Activated CD4-positive, alpha-beta T cell treated with anti-CD3 and anti-CD28 coated beads, Interleukin-2, amount 50 U/mL, for 4 hours (primary cell): ENCODE measurements at regions not wholly inside any gene's neighbourhood (a gene's known extent, or its start where the extent isn't known, plus 50 kb on each side); places are given as distances from the start of the nearest gene placed in this dataset.

Experiments
- DNase-seq, 2 experiments: peaks; one replicate each; pipeline ENCODE4 v3.0.0-alpha.2; 2020

- no peak for DNase-seq
Observed at GRCh38 chr4:152089584-152089983, 328.8 kb upstream of the GATB start.

DNA sequence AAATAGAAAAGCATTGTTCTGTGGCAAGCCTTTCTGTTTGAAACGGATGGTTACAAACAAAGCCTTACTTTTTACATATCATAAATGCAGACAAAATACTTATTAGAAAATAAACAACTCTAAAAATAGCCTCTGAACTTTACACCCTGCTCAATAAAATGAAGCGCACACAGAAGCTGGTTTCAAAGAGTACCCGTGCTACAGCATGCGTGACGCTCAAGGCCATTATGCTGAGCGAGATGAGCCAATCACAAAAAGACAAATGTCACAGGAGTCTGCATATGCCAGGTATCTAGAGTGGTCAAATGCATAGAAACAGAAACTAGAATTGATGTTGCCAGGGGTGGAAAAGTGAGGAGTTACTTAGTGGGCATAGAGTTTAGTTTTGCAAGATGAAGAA lies 326.5 kb upstream of the GATB start:
- no peak for DNase-seq

DNA sequence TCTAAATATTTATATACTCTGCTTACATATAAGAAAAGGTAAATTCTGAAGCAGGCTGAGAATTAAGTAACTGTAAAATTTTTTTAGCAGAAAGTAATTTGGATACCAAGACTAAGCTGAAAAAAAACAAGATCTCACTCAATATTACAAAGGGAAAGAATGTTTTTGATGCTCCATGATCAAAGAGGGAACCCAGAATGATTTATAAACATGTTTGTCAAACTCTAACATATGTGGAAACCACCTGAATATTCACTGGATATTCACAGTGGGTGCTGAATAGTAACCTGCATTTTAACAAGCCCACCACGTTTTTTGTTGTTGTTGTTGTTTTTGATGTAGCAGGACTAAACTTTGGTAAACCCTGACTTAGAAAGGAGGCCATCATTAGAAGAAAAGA lies 324.9 kb upstream of the GATB start:
- no peak for DNase-seq

DNA sequence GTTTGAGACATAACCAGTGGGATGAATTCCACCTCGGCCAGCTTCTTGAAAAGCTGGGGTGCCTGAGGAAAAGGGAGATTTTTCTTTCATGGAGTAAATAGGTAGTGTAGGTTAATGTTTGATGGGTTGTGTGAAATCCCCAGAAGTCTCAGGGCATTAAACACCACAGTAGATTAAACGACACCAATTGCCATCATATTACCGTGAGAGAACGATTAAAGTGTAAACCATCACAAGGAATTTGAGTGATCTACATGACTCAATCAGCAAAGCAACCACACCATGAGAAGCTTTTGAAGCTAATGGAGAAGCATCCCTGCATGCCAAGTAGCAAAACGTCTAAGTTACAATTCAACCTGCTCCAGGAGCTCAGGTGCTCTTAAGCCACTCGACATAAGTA lies 322.5 kb upstream of the GATB start:
- DNase-seq: no peak

DNA sequence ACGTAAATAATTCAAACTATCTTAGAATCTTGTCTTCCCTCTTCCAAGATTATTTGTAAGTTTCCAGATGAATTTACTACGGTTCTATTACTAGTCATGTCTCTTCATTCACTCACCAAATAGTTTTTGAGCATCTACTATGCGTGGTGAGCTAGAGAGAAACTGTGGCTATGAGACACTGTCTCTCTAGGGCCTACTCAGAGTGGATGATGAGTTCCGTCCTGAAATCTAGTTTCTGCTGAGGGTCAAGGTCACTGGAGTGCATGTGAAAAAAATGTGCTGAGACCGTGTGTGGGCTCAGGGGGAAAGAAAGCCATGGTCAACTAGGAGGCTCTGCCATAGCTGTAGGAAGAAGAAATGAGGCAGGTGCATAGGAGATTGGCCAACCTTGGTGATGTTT lies 320.2 kb upstream of the GATB start:
- no peak for DNase-seq

DNA sequence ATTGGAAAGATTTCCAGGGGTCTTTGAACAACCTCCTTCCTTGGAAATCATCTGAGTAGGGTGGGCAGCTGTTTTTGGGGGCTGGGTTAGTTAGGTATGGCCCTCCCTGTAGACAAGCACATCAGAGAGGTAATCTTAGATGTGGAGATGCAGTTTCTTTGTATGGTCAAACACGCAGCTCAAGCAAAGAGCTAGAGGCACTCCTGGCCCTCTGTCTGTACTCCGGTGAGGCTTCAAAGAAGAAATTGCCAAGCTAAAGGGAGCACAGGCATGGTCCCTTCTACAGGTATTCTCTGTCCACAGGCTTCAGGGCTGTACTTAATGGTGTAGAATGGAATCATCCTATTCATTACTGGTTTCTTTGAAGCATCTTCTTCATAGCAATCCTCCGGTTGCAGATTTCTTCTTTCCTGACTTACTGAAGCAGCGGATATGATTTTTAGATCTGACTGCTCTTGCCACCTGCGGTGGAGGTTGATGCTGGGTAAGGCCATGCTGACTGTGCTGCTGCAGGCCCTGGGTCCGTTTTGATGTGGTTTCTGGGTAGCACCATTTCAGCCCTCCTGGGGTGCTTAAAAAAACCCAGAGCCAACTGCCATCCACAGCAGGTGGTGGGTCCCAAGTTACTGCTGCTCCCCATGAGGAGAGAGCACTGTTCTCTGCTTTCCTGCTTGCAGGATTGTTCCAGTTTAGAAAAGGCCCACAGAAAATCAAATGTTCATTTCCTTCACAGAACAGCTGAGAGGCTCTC lies 318.9 kb upstream of the GATB start:
- no peak for DNase-seq

GRCh38 chr4:152079079-152079478 lies 318.3 kb upstream of the GATB start:
- DNase-seq: no peak

DNA sequence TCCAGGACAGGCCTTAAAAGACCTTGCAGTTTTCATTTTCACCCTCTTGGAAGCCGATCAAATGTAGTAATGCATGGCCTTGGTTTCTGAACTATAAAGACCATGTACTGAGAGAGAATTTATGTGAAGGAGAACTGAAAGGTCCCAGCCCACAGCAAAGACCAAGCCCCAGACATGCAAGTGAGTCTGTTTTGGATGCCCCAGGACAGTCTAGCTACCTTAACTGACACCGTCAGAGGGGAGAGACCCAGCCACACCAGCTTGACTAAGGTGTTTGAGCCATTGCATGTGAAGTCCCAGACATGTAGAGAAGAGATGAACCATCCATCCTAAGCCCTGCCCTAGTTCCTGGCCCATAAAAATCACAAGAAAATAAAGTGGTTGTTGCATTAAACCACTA lies 316.8 kb upstream of the GATB start:
- DNase-seq: no peak

DNA sequence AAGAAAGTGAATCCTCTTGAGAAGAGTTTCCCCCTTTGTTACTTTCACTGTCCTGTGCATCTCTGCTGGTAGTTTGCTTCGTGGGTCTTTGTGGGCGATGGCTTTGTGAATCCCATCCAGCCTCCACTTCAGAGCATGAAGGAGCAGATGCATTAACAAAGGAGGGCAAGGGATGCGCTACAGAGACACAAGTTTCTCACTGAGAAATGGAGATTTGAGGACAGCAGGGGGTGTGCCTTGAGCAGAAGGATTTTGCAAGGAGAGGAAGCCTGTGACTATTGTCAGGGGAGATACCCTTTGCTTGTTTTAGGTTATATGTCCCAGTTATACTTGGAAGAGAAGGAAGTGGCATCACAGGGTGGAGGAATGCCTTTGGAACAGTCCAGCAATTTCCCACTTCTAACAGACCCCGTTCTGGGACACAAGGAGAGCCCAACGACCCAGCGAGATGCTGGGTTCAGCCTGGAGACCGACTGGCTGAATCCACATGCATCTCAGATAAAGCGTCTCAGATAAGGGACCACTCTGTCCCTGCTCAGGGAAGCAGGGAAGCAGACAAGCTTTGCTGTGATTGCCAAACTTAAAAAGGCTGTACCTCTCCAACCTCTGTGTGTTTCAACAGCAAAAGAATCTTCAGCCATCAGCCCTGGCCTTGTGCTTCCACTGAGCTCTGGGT lies 314.6 kb upstream of the GATB start:
- DNase-seq: no peak

GRCh38 chr4:152074573-152074972 lies 313.8 kb upstream of the GATB start:
- no peak for DNase-seq

- DNase-seq: no peak
Observed at GRCh38 chr4:152074088-152074437, 313.3 kb upstream of the GATB start.

DNA sequence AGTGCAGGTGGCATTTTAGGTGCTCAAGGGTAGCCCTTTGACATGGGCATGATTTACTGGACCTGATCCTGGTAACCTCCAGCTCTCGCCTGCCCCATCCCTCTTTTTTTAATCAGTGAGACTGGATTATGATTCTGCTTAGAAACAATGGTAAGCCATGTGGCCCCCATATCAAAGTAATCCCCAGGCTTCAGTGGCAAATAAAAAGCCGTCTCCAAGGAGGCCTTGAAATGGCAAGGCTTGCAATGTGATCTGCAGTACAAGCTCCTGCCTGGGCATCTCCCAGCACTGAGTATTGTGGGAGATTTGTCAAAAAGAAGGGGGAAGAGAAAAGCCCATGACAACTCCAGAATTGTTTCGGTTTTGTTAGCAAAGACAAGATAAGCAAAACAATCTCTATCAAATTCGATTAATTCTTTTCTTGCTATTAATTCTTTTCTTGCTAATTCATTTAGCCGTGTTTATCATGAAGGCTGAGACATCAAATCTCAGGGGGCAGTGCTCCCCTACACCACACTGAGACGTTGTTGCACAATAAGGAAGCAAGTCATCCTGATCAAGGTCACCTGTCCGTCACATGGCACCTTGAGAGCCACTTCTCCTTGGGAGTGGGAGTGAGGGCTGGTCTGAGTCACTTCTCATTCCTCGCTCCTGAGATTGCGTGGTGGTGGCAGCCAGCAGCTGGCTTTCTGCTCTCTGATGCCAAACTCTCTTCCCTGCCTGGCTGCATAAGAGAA lies 312.7 kb upstream of the GATB start:
- DNase-seq: no peak

- no peak for DNase-seq
Observed at GRCh38 chr4:152072906-152073305, 312.1 kb upstream of the GATB start.

GRCh38 chr4:152072001-152072485 lies 311.2 kb upstream of the GATB start:
- DNase-seq: no peak

DNA sequence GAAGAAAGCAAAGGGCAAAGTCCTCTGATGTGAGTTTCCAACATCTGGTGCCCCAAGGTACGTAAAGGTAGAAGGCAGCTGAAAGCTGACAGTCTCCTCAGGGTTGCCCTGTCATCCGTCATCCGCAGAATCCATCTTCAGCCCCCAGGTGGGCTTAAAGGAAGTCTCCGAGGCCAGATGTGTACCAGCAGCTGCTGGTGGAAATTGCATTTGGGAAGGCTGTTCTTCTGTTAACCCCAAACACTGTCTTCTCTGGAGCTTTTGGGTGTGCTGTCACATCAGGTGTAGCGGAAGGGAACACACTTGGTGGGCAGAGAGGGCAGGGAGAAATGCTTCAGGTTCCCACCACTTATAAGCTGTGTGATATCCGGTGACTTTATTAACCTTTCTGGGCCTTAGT lies 310.0 kb upstream of the GATB start:
- no peak for DNase-seq

DNA sequence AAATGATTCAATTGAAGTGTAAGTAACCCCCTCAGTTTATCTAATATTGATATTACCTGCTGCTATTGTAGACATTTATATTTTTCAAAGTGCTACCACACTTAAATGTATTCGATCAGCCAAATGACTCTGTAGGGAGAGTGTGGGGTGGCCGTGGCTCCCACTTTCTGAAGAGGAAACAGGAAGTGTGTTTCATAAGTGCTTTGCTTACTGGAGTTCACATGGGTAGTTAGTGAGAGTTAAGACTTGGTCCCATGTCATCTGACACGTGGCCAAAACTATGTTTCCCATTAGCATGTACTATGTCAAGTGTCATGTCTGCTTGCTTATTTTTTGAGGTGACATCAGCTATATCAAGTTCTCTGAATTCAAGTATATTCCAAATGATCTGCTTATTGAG lies 308.1 kb upstream of the GATB start:
- DNase-seq: no peak

DNA sequence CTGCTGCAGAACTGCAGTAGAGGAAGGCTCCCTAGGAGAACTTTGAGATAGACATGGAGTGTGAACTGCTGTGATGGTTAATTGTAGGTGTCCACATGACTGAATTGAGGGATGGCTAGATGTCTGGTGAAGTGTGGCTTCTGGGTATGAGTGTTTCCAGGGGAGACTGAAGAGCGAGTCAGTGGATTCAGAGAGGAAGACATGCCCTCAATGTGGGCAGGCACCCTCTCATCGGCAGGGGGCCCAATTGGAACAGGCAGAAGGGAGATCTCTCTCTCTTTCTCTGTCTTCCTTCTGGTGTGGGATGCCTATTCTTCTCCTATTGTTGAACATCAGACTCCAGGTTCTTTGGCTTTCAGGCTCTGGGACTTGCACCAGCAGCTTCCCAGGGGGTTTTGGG lies 304.7 kb upstream of the GATB start:
- peak in 1 of 2 experiments; percentile 11 for DNase-seq

GRCh38 chr4:152064753-152065152 lies 303.9 kb upstream of the GATB start:
- DNase-seq: no peak

DNA sequence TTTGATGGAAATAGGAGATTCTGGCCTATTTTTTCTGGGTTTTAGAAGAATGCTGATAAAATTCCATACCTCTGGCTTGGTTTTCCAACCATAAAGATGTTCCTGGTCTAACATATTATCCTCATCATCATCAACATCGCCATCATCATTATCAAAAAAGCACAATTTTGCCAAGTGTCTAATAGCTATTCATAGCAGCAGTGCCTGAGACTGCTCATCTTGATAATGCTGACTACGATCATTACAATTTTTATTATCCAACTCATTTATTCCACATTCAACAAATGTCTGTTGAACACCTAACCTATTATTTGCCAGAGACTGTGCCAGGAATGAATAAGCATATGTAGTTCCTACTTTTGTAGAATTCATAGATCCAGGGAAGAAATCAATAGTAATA lies 303.5 kb upstream of the GATB start:
- DNase-seq: no peak

- DNase-seq: peak; percentile 4 to 12
Observed at GRCh38 chr4:152063621-152064240, 302.9 kb upstream of the GATB start.

DNA sequence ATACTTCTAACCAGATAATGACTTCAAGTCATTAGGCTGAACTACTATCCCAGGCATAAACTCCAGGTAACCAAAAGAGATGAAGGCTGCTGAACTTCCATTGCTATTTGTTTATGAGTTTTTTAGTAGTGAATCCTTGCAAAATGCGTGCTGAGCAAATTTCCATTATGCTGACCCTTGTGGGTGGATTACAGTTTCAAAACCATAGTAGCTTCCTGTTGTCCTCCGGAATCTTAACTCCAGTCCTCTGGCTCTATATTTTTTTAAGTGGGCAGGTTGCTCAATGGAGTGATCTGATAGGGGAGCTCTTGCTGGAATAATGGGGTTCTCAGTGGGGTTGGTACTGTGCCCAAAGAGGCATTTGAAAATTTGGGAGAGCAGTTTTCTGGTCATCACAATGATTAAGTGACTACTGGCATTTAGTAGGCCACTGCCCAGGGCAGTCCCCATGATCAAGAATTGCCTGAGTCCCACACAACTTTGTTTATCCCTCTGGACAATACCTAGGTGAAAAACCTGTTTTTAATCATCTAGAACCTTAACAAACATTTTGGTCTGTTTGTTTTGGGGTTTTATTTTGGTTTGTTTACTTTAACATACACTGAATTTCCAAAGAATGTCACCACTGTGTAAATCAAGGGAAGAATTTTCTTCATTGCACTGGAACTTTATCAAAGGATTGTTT lies 302.3 kb upstream of the GATB start:
- no peak for DNase-seq

DNA sequence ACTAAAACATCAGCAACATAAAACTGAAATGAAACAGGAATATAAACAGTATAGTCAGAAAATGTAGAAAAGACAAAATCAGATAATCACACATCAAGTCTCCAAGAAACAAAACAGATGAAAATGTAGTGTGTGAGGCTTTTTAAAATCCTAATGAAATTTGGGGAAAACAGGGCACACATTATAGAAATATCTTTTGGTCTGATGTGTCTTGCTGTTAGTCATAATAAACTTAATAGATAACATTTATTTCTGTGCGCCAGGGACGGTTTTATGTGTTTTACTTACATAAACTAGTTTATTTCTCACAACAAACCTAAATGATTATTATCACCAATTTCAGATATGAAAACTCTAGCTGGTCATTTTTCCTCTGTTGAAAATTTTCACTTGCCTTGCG lies 293.9 kb upstream of the GATB start:
- no peak for DNase-seq

- DNase-seq: no peak
Observed at GRCh38 chr4:152052451-152053057, 291.7 kb upstream of the GATB start.
